MCF 10A (cell line): ENCODE measurements at regions not wholly inside any gene's neighbourhood (a gene's known extent, or its start where the extent isn't known, plus 50 kb on each side); places are given as distances from the start of the nearest gene placed in this dataset.

ENCODE experiments used
- BruUV-seq: library from RNA; stranded (reverse); fragments of 400-500 nt; replicated peaks from 2 replicates; lab custom pipeline; 2021; lab: Mats Ljungman, UMichigan
- CTCF ChIA-PET: fragments of 300-600 bp; sonication (Branson Sonifier 250); formaldehyde crosslinking; extraction: SDS; loops from one replicate; lab custom pipeline; 2021; ENCODE audit warnings: antibody characterized with exemption, inconsistent platforms; lab: Yijun Ruan, JAX
- POLR2A ChIA-PET: fragments of 300-600, 350-650 bp; sonication (Branson Sonifier 250); formaldehyde crosslinking; extraction: SDS; loops from one replicate; lab custom pipeline; 2020; ENCODE audit warnings: antibody characterized with exemption, inconsistent platforms; lab: Yijun Ruan, JAX
- DNase-seq: peaks from one replicate; pipeline ENCODE4 v3.0.0-alpha.2; 2018; ENCODE audit not compliant: unreplicated experiment
- H3K27ac Mint-ChIP-seq: one replicate; pipeline ENCODE4 v1.8.0; 2022; ENCODE audit warnings: mild to moderate bottlenecking, low read depth, mixed read lengths; ENCODE audit not compliant: unreplicated experiment
- H3K27me3 Mint-ChIP-seq: one replicate; pipeline ENCODE4 v1.8.0; 2022; ENCODE audit warnings: mixed read lengths; ENCODE audit not compliant: insufficient read depth, unreplicated experiment
- H3K36me3 Mint-ChIP-seq: one replicate; pipeline ENCODE4 v1.8.0; 2022; ENCODE audit warnings: mild to moderate bottlenecking, moderate library complexity, mixed read lengths; ENCODE audit not compliant: insufficient read depth, unreplicated experiment
- H3K4me1 Mint-ChIP-seq: one replicate; pipeline ENCODE4 v1.8.0; 2022; ENCODE audit warnings: mixed read lengths; ENCODE audit not compliant: insufficient read depth, unreplicated experiment
- H3K4me3 Mint-ChIP-seq: one replicate; pipeline ENCODE4 v1.8.0; 2022; ENCODE audit warnings: mild to moderate bottlenecking, moderate library complexity, mixed read lengths; ENCODE audit not compliant: unreplicated experiment
- H3K9me3 Mint-ChIP-seq: one replicate; pipeline ENCODE4 v1.8.0; 2022; ENCODE audit warnings: mixed read lengths; ENCODE audit not compliant: unreplicated experiment
- intact Hi-C: fragments of 100-400 bp; cut with micrococcal nuclease; formaldehyde crosslinking; loops from 2 replicates; pipeline ENCODE4 v1.14.1; 2022
- TF ChIP-seq, protein P1 (sequence below): fragments of 200-600 bp; IDR thresholded peaks from one replicate; pipeline ENCODE4 v1.8.0; 2022; ENCODE audit warnings: antibody characterized with exemption, mild to moderate bottlenecking; ENCODE audit not compliant: unreplicated experiment

DNA sequence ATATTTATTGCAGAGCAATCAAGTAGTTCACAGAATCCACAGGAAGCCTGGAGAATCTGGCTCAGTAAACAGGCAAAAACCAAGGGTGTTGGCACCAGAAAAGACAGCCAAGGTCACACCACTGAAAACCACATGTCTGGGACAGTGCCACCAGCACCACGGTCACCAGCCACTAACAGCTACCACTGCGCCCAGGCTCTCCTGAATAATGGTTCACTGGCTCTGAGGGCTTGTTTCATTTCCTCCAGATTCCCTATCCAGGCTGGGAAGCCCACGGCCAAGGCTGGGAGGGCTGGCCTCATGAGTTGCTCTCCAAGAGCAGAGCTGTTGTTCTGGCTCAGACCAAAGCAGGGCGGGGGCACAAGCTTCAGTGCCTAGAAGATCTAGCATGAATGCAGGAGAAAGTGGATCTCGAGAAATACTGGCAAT, 54.5 kb upstream of the PTGFRN start:
- Mint-ChIP-seq H3K4me1 (peaks cover 10% of the 10 kb centered on the region), H3K27ac (no peak overlapping the region), H3K9me3 (no peaks in the 10 kb centered on the region), H3K36me3 (no peaks in the 10 kb centered on the region), H3K4me3 (no peak overlapping the region), H3K27me3 (no peaks in the 10 kb centered on the region)
- BruUV-seq: no TSS peak
- no peak for DNase-seq
- intact Hi-C loops: loop anchor here (10.0 kb wide), 1 partner anchor 280 kb away; the partner anchor contains the start of gene CD58
- ChIA-PET CTCF (interaction anchor here (0.6 to 3.2 kb wide), 8 partner anchors 43 to 205 kb away, joined by 3 to 14 read pairs (median 4); partner anchors contain the start of gene TTF2), POLR2A (interaction anchor here (0.6 to 3.2 kb wide), 6 partner anchors 22 to 204 kb away, joined by 3 to 22 read pairs (median 3); partner anchors contain the start of genes PTGFRN and TTF2)
- TF ChIP-seq, protein P1, sequence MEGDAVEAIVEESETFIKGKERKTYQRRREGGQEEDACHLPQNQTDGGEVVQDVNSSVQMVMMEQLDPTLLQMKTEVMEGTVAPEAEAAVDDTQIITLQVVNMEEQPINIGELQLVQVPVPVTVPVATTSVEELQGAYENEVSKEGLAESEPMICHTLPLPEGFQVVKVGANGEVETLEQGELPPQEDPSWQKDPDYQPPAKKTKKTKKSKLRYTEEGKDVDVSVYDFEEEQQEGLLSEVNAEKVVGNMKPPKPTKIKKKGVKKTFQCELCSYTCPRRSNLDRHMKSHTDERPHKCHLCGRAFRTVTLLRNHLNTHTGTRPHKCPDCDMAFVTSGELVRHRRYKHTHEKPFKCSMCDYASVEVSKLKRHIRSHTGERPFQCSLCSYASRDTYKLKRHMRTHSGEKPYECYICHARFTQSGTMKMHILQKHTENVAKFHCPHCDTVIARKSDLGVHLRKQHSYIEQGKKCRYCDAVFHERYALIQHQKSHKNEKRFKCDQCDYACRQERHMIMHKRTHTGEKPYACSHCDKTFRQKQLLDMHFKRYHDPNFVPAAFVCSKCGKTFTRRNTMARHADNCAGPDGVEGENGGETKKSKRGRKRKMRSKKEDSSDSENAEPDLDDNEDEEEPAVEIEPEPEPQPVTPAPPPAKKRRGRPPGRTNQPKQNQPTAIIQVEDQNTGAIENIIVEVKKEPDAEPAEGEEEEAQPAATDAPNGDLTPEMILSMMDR: no peak

DNA sequence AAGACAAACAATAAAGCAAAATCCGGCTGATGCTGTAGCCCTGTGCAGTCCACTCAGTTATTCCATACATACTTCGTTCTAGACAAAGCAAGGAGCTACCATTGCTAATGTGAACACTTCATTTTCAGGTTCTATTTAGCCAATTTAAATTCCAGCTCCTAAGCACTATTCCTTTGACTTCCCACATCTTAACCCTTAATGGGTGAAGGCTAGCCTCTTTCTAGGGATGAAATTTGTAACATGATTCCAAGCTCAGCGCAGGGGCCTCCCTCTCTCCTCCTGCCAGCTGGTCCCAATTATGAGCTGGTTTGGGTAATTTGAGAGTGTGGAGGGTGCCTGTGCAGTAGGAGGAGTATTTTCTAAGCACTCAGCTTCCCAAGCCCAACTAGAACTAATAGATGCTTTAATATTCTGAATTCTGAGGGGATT, 53.9 kb upstream of the PTGFRN start:
- DNase-seq: no peak
- Mint-ChIP-seq H3K36me3 (no peaks in the 10 kb centered on the region), H3K27ac (no peak overlapping the region), H3K4me3 (no peak overlapping the region), H3K27me3 (no peaks in the 10 kb centered on the region), H3K4me1 (peaks cover 10% of the 10 kb centered on the region), H3K9me3 (no peaks in the 10 kb centered on the region)
- no TSS peak for BruUV-seq
- CTCF ChIA-PET: interaction anchor here (0.5 to 3.2 kb wide), 10 partner anchors 55 to 251 kb away, joined by 3 to 14 read pairs (median 4); partner anchors contain the start of gene TTF2
- intact Hi-C loops: loop anchor here (10.0 kb wide), 1 partner anchor 281 kb away; the partner anchor contains the start of gene CD58
- POLR2A ChIA-PET: interaction anchor here (0.6 to 3.2 kb wide), 8 partner anchors 23 to 204 kb away, joined by 3 to 22 read pairs (median 3); partner anchors contain the start of genes PTGFRN and TTF2
- TF ChIP-seq, protein P1: no peak

DNA sequence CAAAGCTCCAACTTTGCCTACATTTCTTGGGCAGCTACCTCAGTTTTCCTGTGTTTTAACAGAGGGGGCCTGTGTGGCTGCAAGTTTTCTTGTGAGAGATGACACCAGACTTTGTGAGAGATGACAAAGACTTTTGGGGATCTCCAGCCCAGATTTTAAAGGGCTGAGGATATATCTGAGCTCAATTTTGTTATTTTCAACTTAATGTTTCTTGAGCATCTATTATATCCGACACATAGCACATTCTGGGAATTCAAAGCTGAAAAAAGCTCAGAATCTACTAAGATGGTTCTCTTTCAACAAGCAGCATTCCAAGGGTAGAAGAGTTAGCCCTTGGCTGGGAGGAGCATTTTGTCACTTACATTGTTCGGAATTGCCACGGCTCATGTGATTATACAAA, 53.4 kb upstream of the PTGFRN start:
- ChIA-PET CTCF (interaction anchor here (0.5 to 1.9 kb wide), 12 partner anchors 55 to 250 kb away, joined by 3 to 7 read pairs (median 4); partner anchors contain the start of gene TTF2), POLR2A (interaction anchor here (0.9 to 1.4 kb wide), 6 partner anchors 23 to 117 kb away, joined by 3 to 5 read pairs (median 3); partner anchors contain the start of gene PTGFRN)
- no peaks in the 10 kb centered on the region for H3K36me3 Mint-ChIP-seq
- no peak for DNase-seq
- no TSS peak for BruUV-seq
- no peaks in the 10 kb centered on the region for H3K9me3 Mint-ChIP-seq
- intact Hi-C loops: loop anchor here (10.0 kb wide), 1 partner anchor 282 kb away; the partner anchor contains the start of gene CD58
- no peaks in the 10 kb centered on the region for H3K27me3 Mint-ChIP-seq
- H3K4me3 Mint-ChIP-seq: no peak overlapping the region
- peaks cover 10% of the 10 kb centered on the region for H3K4me1 Mint-ChIP-seq
- no peak overlapping the region for H3K27ac Mint-ChIP-seq
- TF ChIP-seq, protein P1: no peak

DNA sequence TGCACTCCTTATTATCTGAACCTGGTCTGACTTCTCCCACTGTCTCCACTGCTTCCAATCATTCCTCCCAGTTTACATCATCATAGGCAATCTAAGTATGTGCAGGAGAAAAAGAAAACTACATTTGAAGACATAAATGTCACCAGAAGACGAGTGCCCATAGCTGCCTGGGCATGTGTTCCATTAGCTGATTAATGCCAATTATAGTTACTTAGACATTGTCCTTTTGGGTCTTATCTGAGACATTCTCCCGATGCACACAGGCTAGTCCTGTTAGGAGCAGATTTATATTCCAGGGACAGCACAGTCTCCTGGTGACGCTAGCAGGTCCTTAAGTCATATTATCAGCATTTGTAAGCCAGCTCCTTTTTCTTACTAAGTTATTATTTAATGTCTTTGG, 52.6 kb upstream of the PTGFRN start:
- intact Hi-C loops: loop anchor here (10.0 kb wide), 1 partner anchor 282 kb away; the partner anchor contains the start of gene CD58
- POLR2A ChIA-PET: interaction anchor here (1.1 to 1.2 kb wide), 4 partner anchors 21 to 203 kb away, joined by 3 to 4 read pairs (median 3); partner anchors contain the start of gene TTF2
- Mint-ChIP-seq H3K36me3 (no peaks in the 10 kb centered on the region), H3K27ac (no peak overlapping the region), H3K4me1 (peaks cover 10% of the 10 kb centered on the region), H3K9me3 (no peaks in the 10 kb centered on the region), H3K27me3 (no peaks in the 10 kb centered on the region), H3K4me3 (no peak overlapping the region)
- CTCF ChIA-PET: interaction anchor here (0.7 to 1.1 kb wide), 4 partner anchors 15 to 282 kb away, joined by 3 to 4 read pairs (median 3); no protein-coding TSS in a partner anchor
- TF ChIP-seq, protein P1: no peak
- DNase-seq: no peak
- no TSS peak for BruUV-seq
